Omental fat pad (tissue), 3 donors: ENCODE measurements at regions not wholly inside any gene's neighbourhood (a gene's known extent, or its start where the extent isn't known, plus 50 kb on each side); places are given as distances from the start of the nearest gene placed in this dataset.
"Not testable (repeated sequence)": the region's sequence is repeated elsewhere in the genome, so short reads cannot be mapped to it uniquely, and the experiment has no call there.

Experiments used
- ATAC-seq: fragments of 150-250 bp; one replicate; pipeline ENCODE4 v1.9.1; 2016; ENCODE audit warnings: mild to moderate bottlenecking, moderate library complexity; ENCODE audit not compliant: low FRiP score
- DNase-seq: peaks from one replicate; pipeline ENCODE4 v3.0.0-alpha.2; 2019; ENCODE audit warnings: low spot score
- CTCF ChIP-seq, 3 donors: fragments of 450-650 bp; IDR thresholded peaks; one replicate each; pipeline ENCODE4 v1.5.1; 2016 to 2017; ENCODE audit warnings: antibody characterized with exemption in 3 of 3, mild to moderate bottlenecking in 3 of 3, moderate library complexity in 2 of 3

GRCh38 chr2:210730672-210731071 is 174.3 kb downstream of the CPS1 start:
- DNase-seq (no peak), ATAC-seq (no peak)
- no peak for TF ChIP-seq CTCF (IDR thresholded peaks at IDR 0.05)

- not testable (repeated sequence) for DNase-seq, ATAC-seq
Observed at GRCh38 chr2:210746826-210747225, 190.4 kb downstream of the CPS1 start.

GRCh38 chr2:210752532-210752931 is 196.1 kb downstream of the CPS1 start:
- TF ChIP-seq CTCF (IDR thresholded peaks at IDR 0.05): no peak
- ATAC-seq: no peak

GRCh38 chr2:210753386-210753785 is 197.0 kb downstream of the CPS1 start:
- ATAC-seq (no peak), DNase-seq (no peak)
- TF ChIP-seq CTCF (IDR thresholded peaks at IDR 0.05): no peak

More at GRCh38 chr2:210752532-210752931, 196.1 kb downstream of the CPS1 start:
- DNase-seq: no peak

GRCh38 chr2:210756855-210757254 is 200.5 kb downstream of the CPS1 start:
- no peak for TF ChIP-seq CTCF (IDR thresholded peaks at IDR 0.05)
- DNase-seq (no peak), ATAC-seq (no peak)

GRCh38 chr2:210762604-210763588 is 206.5 kb downstream of the CPS1 start:
- no peak for DNase-seq
- no peak for ATAC-seq
- no peak for TF ChIP-seq CTCF (IDR thresholded peaks at IDR 0.05)

GRCh38 chr2:210768329-210768910 is 212.0 kb downstream of the CPS1 start:
- ATAC-seq (no peak), DNase-seq (no peak)
- no peak for TF ChIP-seq CTCF (IDR thresholded peaks at IDR 0.05)
